ENCODE measurements at regions not wholly inside any gene's neighbourhood (a gene's known extent, or its start where the extent isn't known, plus 50 kb on each side); places are given as distances from the start of the nearest gene placed in this dataset.

DNA sequence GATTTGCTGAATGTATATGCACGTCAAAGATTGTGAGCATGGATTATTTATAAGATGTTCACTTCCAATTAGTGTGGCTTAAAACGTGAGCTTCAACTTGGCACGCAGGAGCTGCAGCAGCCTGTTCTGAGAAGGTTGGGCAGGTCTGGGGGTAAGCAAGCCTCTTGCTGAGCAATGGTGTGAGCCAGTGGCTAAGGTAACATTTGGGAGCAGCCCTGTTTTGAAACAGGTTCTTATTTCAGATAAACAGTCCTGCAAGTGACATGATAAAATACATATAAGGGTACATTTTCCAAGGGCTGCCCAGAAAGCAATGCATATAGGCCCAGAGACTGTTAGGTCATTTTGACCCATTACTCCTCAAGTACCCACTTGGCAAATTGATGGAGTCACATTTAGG is 415.3 kb downstream of the ZNF521 start:
- Mint-ChIP-seq H3K27ac (peak overlapping the region in 1 of 6 donors; percentile 29), H3K9me3 (peaks cover 0 to 1% (median 0%) of the 10 kb centered on the region in 7 donors), H3K36me3 (no peaks in the 10 kb centered on the region), H3K4me1 (peaks cover 7 to 10% (median 8%) of the 10 kb centered on the region in 3 donors), H3K27me3 (no peaks in the 10 kb centered on the region), H3K4me3 (no peak overlapping the region)
- no peak for ATAC-seq (ENCODE audit: low read depth in 2 of 2)
- DNase-seq = no peak

- Mint-ChIP-seq H3K27ac (peak overlapping the region in 1 of 6 donors; percentile 26), H3K9me3 (peaks cover 0 to 1% (median 0%) of the 10 kb centered on the region in 7 donors), H3K4me1 (peaks cover 4 to 7% (median 7%) of the 10 kb centered on the region in 3 donors), H3K27me3 (no peaks in the 10 kb centered on the region), H3K4me3 (no peak overlapping the region), H3K36me3 (no peaks in the 10 kb centered on the region)
- DNase-seq = no peak
- ATAC-seq (ENCODE audit: low read depth in 2 of 2) = no peak
These were observed 414.2 kb downstream of the ZNF521 start for GRCh38 chr18:24937639-24938275.

DNA sequence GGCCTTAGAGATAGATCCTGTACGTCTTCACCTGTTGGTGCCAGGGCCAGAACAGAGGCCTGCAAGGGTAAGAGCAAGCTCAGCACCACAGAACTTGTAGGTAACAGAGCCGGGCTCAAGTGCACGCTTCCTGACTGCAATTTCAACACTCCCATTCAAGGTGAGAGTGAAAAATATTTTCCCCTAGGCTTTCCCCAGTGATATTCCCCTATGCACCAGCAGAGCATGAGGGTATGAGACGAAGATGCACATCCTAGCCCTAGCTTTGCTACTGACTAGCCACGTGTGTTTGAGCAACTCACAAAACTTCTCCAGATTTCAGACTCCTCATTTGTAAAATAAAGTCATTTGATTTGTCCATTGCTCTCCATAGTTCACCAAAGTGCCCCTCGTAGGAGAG is 411.6 kb downstream of the ZNF521 start:
- Mint-ChIP-seq H3K36me3 (no peaks in the 10 kb centered on the region), H3K4me1 (peaks cover 0 to 6% (median 4%) of the 10 kb centered on the region in 3 donors), H3K9me3 (peaks cover 0 to 4% (median 0%) of the 10 kb centered on the region in 7 donors), H3K4me3 (no peak overlapping the region), H3K27me3 (peaks cover 0 to 2% (median 0%) of the 10 kb centered on the region in 3 donors), H3K27ac (no peak overlapping the region)
- no peak for ATAC-seq (ENCODE audit: low read depth in 2 of 2)
- no peak for DNase-seq

DNA sequence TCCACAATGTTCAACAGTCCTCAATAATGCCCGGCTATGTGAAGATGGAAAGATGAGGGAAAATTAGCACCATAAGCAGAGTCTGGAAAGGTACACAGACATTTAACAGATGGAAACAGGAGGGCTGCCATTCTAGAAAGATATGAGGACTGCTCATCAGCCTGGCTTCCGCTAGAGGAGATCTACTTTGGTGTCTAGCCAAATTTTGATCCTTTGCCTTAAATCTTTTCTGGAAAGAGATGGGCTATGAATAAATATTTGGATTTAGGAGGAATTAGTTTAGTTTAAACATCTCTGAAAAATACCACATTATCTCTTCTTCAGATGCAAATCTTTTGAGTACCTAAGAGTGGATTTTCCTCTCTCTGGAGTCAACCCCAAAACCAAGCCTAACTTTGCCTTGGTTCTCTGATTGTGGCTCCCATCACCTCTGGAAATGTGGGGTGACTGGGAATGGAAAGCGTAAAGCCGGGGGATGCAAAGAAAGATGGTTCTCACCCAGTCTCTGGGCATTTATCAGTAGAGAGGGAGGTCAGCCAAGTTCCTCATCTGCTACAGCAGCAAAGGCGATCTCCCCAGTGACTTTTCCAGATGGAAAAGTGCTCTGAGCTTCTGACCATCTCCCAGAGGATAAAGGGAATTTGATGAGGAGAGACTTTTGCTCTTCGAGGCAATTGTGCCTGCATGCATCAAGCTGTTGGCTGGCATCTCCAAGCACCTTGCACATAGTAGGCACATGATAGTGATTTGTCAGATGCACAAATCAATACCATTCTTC is 410.6 kb downstream of the ZNF521 start:
- no peak overlapping the region for H3K27ac Mint-ChIP-seq
- DNase-seq (no peak), ATAC-seq (ENCODE audit: low read depth in 2 of 2) (no peak)
- H3K36me3 Mint-ChIP-seq = no peaks in the 10 kb centered on the region
- H3K4me3 Mint-ChIP-seq = no peak overlapping the region
- peaks cover 0 to 6% (median 0%) of the 10 kb centered on the region in 3 donors for H3K27me3 Mint-ChIP-seq
- peaks cover 0 to 4% (median 0%) of the 10 kb centered on the region in 7 donors for H3K9me3 Mint-ChIP-seq
- peaks cover 0 to 6% (median 4%) of the 10 kb centered on the region in 3 donors for H3K4me1 Mint-ChIP-seq

- no peak for ATAC-seq (ENCODE audit: low read depth in 2 of 2)
- Mint-ChIP-seq H3K9me3 (peaks cover 0 to 4% (median 0%) of the 10 kb centered on the region in 7 donors), H3K4me3 (no peak overlapping the region), H3K27ac (no peak overlapping the region), H3K36me3 (no peaks in the 10 kb centered on the region), H3K27me3 (peaks cover 0 to 6% (median 0%) of the 10 kb centered on the region in 3 donors), H3K4me1 (peaks cover 0 to 6% (median 4%) of the 10 kb centered on the region in 3 donors)
- DNase-seq = no peak
These were observed 409.8 kb downstream of the ZNF521 start for GRCh38 chr18:24942144-24942543.

GRCh38 chr18:24947521-24948305 is 404.3 kb downstream of the ZNF521 start:
- no peak overlapping the region for H3K4me3 Mint-ChIP-seq

DNA sequence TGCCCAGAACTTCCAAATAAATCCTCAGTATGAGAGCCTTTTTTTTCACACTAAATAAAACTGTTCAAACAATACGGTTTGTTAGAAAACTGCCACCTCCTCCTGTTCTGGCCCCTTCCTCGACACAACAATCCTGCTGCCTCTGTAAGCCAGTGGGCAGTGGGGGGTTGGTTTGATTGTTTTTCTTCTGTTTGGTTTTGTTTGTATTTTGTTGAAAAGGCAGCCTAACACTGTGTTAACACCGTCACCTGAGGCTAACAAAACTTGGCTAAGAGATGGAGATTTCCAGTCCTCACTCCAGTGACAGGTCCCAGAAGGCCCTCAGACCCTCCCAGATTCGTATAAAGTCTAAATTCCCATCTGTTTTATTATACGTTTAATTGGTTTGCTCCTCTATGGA is 402.1 kb downstream of the ZNF521 start:
- Mint-ChIP-seq H3K4me3 (no peak overlapping the region), H3K27ac (no peak overlapping the region), H3K4me1 (peaks cover 0 to 8% (median 8%) of the 10 kb centered on the region in 3 donors), H3K27me3 (peaks cover 0 to 7% (median 6%) of the 10 kb centered on the region in 3 donors), H3K9me3 (peaks cover 0 to 4% (median 0%) of the 10 kb centered on the region in 7 donors), H3K36me3 (no peaks in the 10 kb centered on the region)
- no peak for DNase-seq
- ATAC-seq (ENCODE audit: low read depth in 2 of 2) = no peak

More at GRCh38 chr18:24947521-24948305, 404.3 kb downstream of the ZNF521 start:
- Mint-ChIP-seq H3K27me3 (peaks cover 0 to 6% (median 3%) of the 10 kb centered on the region in 3 donors), H3K36me3 (no peaks in the 10 kb centered on the region), H3K4me1 (peaks cover 0 to 6% (median 4%) of the 10 kb centered on the region in 3 donors), H3K27ac (peak overlapping the region in 1 of 6 donors; percentile 22), H3K9me3 (peaks cover 0 to 4% (median 0%) of the 10 kb centered on the region in 7 donors)
- DNase-seq (no peak), ATAC-seq (ENCODE audit: low read depth in 2 of 2) (no peak)

- no peak for DNase-seq
- Mint-ChIP-seq H3K36me3 (no peaks in the 10 kb centered on the region), H3K4me3 (no peak overlapping the region), H3K27ac (peak overlapping the region in 4 of 6 donors; percentile 17 to 90 (median 60)), H3K9me3 (peaks cover 0 to 4% (median 0%) of the 10 kb centered on the region in 7 donors), H3K4me1 (peaks cover 4 to 8% (median 8%) of the 10 kb centered on the region in 3 donors), H3K27me3 (peaks cover 0 to 7% (median 0%) of the 10 kb centered on the region in 3 donors)
- ATAC-seq (ENCODE audit: low read depth in 2 of 2) = no peak
These were observed 397.6 kb downstream of the ZNF521 start for GRCh38 chr18:24954341-24954740.

DNA sequence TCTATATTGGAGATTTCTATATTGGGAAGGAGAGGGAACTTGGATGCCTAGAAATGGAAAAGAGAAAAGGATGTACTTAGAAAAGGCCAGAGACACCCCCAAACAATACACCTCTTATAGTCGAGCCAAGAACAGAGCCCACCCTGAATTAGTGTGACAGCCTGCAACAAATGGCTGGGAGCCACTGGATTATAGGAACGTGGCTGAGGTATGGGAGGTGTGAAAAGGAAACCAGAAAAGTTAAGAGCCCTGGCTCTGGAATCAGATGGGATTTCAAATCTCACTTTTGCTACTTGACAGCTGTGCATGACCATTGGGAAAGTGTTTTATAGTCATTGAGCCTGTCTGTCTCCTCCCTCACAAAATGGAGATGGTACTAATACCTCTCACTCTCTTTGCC is 394.0 kb downstream of the ZNF521 start:
- DNase-seq = no peak
- H3K27me3 Mint-ChIP-seq = peaks cover 0 to 1% (median 0%) of the 10 kb centered on the region in 3 donors
- H3K4me1 Mint-ChIP-seq = peaks cover 7 to 15% (median 10%) of the 10 kb centered on the region in 3 donors
- no peak for ATAC-seq (ENCODE audit: low read depth in 2 of 2)
- no peak overlapping the region for H3K27ac Mint-ChIP-seq
- H3K36me3 Mint-ChIP-seq = no peaks in the 10 kb centered on the region
- peaks cover 0 to 3% (median 0%) of the 10 kb centered on the region in 7 donors for H3K9me3 Mint-ChIP-seq
- no peak overlapping the region for H3K4me3 Mint-ChIP-seq

DNA sequence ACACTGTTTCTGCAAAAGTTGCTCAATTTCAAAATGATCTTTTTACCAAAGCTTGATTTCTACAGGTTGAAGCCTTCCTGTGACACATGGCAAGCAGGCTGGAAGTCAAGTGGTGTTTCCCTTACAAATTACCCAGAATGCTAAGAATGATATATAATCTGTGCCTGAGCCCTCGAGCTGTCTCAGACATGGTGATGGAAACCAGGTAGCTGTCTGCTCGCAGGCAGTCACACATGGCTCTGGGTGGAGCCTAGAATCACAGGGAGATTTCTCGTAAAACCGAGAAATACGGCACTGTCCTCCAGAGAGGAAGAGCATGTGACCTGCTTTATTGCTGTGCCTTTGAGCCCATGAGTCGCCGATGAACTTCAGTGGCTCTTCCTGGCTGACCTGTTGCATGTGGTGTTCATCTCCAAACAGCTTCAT is 392.9 kb downstream of the ZNF521 start:
- ATAC-seq (ENCODE audit: low read depth in 2 of 2) = no peak

GRCh38 chr18:24964216-24964615 is 387.8 kb downstream of the ZNF521 start:
- Mint-ChIP-seq H3K4me1 (peaks cover 12 to 21% (median 16%) of the 10 kb centered on the region in 3 donors), H3K36me3 (no peaks in the 10 kb centered on the region), H3K27me3 (no peaks in the 10 kb centered on the region), H3K27ac (peak overlapping the region; percentile 76 to 97 (median 92)), H3K9me3 (peaks cover 0 to 4% (median 3%) of the 10 kb centered on the region in 7 donors), H3K4me3 (peak overlapping the region in 3 of 8 donors; percentile 0 to 34 (median 8))
- DNase-seq (peak; percentile 78), ATAC-seq (ENCODE audit: low read depth in 2 of 2) (peak; percentile 99 to 100)

More for the DNA sequence above, 392.9 kb downstream of the ZNF521 start:
- H3K4me3 Mint-ChIP-seq = no peak overlapping the region
- no peaks in the 10 kb centered on the region for H3K36me3 Mint-ChIP-seq
- H3K9me3 Mint-ChIP-seq = peaks cover 0 to 3% (median 0%) of the 10 kb centered on the region in 7 donors
- H3K27me3 Mint-ChIP-seq = no peaks in the 10 kb centered on the region
- no peak overlapping the region for H3K27ac Mint-ChIP-seq
- DNase-seq = no peak
- peaks cover 10 to 21% (median 15%) of the 10 kb centered on the region in 3 donors for H3K4me1 Mint-ChIP-seq

GRCh38 chr18:24968238-24968775 is 383.7 kb downstream of the ZNF521 start:
- Mint-ChIP-seq H3K36me3 (no peaks in the 10 kb centered on the region), H3K4me1 (peaks cover 9 to 14% (median 14%) of the 10 kb centered on the region in 3 donors), H3K27me3 (no peaks in the 10 kb centered on the region), H3K9me3 (peaks cover 0 to 7% (median 0%) of the 10 kb centered on the region in 7 donors), H3K4me3 (no peak overlapping the region), H3K27ac (no peak overlapping the region)
- DNase-seq (no peak), ATAC-seq (ENCODE audit: low read depth in 2 of 2) (no peak)

- no peak for DNase-seq
- H3K9me3 Mint-ChIP-seq = peaks cover 0 to 5% (median 0%) of the 10 kb centered on the region in 7 donors
- H3K4me1 Mint-ChIP-seq = no peaks in the 10 kb centered on the region
- H3K27ac Mint-ChIP-seq = peak overlapping the region in 1 of 6 donors; percentile 0
- H3K27me3 Mint-ChIP-seq = peaks cover 0 to 5% (median 4%) of the 10 kb centered on the region in 3 donors
- no peaks in the 10 kb centered on the region for H3K36me3 Mint-ChIP-seq
- no peak for ATAC-seq (ENCODE audit: low read depth in 2 of 2)
- no peak overlapping the region for H3K4me3 Mint-ChIP-seq
These were observed 379.4 kb downstream of the ZNF521 start for GRCh38 chr18:24972577-24972976.
